Esophagus squamous epithelium (tissue), 4 donors: ENCODE measurements at regions not wholly inside any gene's neighbourhood (a gene's known extent, or its start where the extent isn't known, plus 50 kb on each side); places are given as distances from the start of the nearest gene placed in this dataset.

Experiments used
- POLR2A ChIP-seq, 4 donors: fragments of 450-650 bp; IDR thresholded peaks; one replicate each; pipeline ENCODE4 v1.6.1; 2017; ENCODE audit warnings: antibody characterized with exemption in 4 of 4, mild to moderate bottlenecking in 4 of 4, moderate library complexity in 3 of 4
- TF ChIP-seq, protein P1 (sequence below), 6 experiments: fragments of 450-650 bp in 4 of 6; fragments of 200-600 bp in 2 of 6; sonication (generic) in 2 of 6; IDR thresholded peaks; one replicate each; pipeline ENCODE4 v1.5.1; 2016 to 2019; ENCODE audit warnings: antibody characterized with exemption in 6 of 6, mild to moderate bottlenecking in 4 of 6, moderate library complexity in 4 of 6

DNA sequence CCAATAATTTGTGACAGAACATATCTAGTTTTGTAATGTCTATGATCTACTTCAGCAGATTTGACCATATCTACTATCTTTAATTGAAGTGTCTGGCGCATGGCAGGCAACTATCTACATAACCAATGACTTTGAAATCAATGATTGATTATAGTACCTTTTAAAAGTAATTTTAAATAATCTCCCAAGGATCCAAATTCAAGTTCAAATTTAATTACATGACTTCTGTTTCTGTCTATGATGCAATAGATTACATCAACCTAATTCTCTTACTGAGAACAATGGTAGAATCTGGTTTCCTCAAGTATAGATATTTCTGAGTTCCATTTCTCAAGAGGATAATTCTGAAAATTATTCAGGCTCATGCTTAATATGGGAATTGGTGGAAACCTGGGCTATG is 177.4 kb upstream of the IL15 start:
- TF ChIP-seq, protein P1, sequence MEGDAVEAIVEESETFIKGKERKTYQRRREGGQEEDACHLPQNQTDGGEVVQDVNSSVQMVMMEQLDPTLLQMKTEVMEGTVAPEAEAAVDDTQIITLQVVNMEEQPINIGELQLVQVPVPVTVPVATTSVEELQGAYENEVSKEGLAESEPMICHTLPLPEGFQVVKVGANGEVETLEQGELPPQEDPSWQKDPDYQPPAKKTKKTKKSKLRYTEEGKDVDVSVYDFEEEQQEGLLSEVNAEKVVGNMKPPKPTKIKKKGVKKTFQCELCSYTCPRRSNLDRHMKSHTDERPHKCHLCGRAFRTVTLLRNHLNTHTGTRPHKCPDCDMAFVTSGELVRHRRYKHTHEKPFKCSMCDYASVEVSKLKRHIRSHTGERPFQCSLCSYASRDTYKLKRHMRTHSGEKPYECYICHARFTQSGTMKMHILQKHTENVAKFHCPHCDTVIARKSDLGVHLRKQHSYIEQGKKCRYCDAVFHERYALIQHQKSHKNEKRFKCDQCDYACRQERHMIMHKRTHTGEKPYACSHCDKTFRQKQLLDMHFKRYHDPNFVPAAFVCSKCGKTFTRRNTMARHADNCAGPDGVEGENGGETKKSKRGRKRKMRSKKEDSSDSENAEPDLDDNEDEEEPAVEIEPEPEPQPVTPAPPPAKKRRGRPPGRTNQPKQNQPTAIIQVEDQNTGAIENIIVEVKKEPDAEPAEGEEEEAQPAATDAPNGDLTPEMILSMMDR (IDR thresholded peaks at IDR 0.05): no peak
- TF ChIP-seq POLR2A (IDR thresholded peaks at IDR 0.05): no peak
